GM19240 (cell line): ENCODE measurements at regions not wholly inside any gene's neighbourhood (a gene's known extent, or its start where the extent isn't known, plus 50 kb on each side); places are given as distances from the start of the nearest gene placed in this dataset.
"Not testable (repeated sequence)": the region's sequence is repeated elsewhere in the genome, so short reads cannot be mapped to it uniquely, and the experiment has no call there.

Experiments used
- DNase-seq: peaks from one replicate; pipeline ENCODE4 v3.0.0; 2011; ENCODE audit warnings: low spot score; ENCODE audit not compliant: insufficient read length

GRCh38 chr3:18194431-18194830 lies 230.7 kb downstream of the SATB1 start:
- no peak for DNase-seq

GRCh38 chr3:18190646-18191045 lies 234.5 kb downstream of the SATB1 start:
- DNase-seq = no peak

GRCh38 chr3:18189282-18190050 lies 235.7 kb downstream of the SATB1 start:
- DNase-seq = no peak

GRCh38 chr3:18188491-18188890 lies 236.6 kb downstream of the SATB1 start:
- no peak for DNase-seq

GRCh38 chr3:18185624-18186023 lies 239.5 kb downstream of the SATB1 start:
- no peak for DNase-seq

- DNase-seq = not testable (repeated sequence)
These were observed 242.2 kb downstream of the SATB1 start for GRCh38 chr3:18182923-18183322.

- DNase-seq = no peak
These were observed 245.6 kb downstream of the SATB1 start for GRCh38 chr3:18179521-18179920.

GRCh38 chr3:18177271-18177670 lies 247.9 kb downstream of the SATB1 start:
- no peak for DNase-seq

GRCh38 chr3:18173891-18174290 lies 251.2 kb downstream of the SATB1 start:
- DNase-seq = not testable (repeated sequence)

- no peak for DNase-seq
These were observed 265.5 kb downstream of the SATB1 start for GRCh38 chr3:18159681-18160080.

GRCh38 chr3:18153571-18154173 lies 271.5 kb downstream of the SATB1 start:
- no peak for DNase-seq

GRCh38 chr3:18151199-18151598 lies 273.9 kb downstream of the SATB1 start:
- no peak for DNase-seq

GRCh38 chr3:18149935-18150334 lies 275.2 kb downstream of the SATB1 start:
- DNase-seq = no peak

- DNase-seq = no peak
These were observed 275.8 kb downstream of the SATB1 start for GRCh38 chr3:18149386-18149785.

- no peak for DNase-seq
These were observed 280.6 kb downstream of the SATB1 start for GRCh38 chr3:18144571-18144970.

- no peak for DNase-seq
These were observed 281.8 kb downstream of the SATB1 start for GRCh38 chr3:18143258-18143780.

GRCh38 chr3:18137958-18138357 lies 287.2 kb downstream of the SATB1 start:
- DNase-seq = no peak

GRCh38 chr3:18135060-18135814 lies 289.9 kb downstream of the SATB1 start:
- no peak for DNase-seq

- no peak for DNase-seq
These were observed 290.6 kb downstream of the SATB1 start for GRCh38 chr3:18134386-18135059.

GRCh38 chr3:18132991-18133390 lies 292.1 kb downstream of the SATB1 start:
- DNase-seq = no peak

- DNase-seq = no peak
These were observed 297.1 kb downstream of the SATB1 start for GRCh38 chr3:18127859-18128681.
